ENCODE measurements at regions not wholly inside any gene's neighbourhood (a gene's known extent, or its start where the extent isn't known, plus 50 kb on each side); places are given as distances from the start of the nearest gene placed in this dataset.
"Not testable (repeated sequence)": the region's sequence is repeated elsewhere in the genome, so short reads cannot be mapped to it uniquely, and the experiment has no call there.

DNA sequence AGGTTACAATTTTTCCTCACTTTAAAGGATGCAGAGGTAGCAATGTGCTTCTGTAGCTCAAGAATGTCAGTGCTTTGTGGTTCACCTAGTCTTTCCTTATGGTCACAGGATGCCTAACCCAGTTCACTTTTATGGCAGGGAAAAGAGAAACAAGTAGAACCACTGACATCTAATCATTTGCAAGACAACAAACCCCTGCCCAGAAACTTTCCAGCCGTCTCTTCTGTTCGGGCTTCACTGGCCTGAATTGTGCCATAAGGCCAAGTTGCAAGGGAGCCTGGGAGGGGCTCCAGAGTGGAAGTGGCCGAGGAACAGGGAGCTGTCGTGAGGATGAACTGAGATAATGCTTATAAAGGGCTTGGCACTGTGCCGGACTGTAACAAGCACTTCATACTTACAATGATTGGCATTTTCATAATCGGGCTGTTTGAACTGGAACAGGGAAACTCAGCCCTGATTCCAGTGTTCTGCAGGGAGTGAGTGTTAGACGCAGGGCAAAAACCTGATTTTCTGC, 212.6 kb downstream of the BCAS1 start:
- DNase-seq (ENCODE audit: extremely low read depth in 1 of 2, low read depth in 1 of 2) = no peak

DNA sequence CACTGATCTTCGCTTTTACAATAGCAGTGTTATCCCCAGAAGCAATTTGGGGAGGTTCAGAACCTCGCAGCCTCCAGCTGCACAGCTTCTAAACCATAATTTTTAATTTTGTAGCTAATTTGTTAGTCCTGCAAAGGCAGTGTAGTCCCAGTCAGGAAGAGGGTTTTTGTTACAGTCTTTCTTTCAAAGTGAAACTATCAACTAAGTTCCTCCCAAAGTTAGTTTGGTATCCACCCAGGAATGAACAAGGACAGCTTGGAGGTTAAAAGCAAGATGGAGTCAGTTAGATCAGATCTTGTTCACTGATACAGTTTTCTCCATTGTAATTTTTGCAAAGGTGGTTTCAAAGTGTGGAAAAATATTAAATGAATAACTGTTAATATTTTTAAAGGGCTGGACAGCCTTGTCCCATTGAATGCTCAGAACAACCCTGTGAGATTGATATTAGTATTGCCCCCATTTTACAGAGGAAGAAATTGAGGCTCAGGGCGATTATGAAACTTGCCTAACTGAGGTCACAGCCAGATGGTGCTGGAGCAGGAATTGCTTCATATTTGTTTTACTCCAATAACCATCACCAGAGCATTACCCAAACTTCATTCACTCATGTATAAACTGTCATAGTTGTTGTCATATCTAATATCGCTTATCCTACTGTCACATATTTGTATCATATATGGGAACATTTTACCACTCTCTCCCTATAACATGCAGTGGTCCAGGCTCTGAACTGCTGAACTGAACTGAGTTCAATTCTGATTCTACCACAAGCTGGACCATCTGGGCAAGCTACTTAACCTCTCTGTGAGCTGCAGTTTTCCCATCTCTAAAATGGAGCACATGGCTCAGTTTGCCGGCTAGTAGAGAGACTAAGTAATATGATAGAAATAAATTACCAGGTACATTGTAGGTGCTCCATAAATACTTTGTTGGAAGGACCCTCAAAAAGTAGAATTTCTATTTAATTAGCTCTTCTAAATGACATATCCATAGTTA, 213.8 kb downstream of the BCAS1 start:
- DNase-seq (ENCODE audit: extremely low read depth in 1 of 2, low read depth in 1 of 2) = no peak

DNA sequence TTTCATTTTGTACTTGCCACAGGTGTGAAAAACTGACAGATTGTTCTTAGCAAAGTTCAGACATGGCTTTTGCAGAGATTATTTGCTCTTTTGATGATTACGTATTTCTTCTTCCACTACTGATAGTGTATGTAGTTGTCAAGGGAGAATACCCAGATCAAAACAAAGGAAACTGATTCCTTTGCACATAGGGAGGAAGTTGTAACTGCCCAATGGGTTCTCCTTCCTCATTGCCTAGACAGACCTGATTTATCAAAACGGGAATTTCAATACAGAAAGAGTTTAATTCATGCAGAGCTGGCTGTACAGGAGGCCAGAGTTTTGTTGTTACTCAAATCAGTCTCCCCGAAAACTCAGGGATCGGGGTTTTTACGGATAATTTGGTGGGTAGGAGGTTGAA, 214.7 kb downstream of the BCAS1 start:
- no peak for DNase-seq (ENCODE audit: extremely low read depth in 1 of 2, low read depth in 1 of 2)

DNA sequence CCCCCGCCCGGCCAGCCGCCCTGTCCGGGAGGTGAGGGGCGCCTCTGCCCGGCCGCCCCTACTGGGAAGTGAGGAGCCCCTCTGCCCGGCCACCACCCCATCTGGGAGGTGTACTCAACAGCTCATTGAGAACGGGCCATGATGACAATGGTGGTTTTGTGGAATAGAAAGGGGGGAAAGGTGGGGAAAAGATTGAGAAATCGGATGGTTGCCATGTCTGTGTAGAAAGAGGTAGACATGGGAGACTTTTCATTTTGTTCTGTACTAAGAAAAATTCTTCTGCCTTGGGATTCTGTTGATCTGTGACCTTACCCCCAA, 215.8 kb downstream of the BCAS1 start:
- not testable (repeated sequence) for DNase-seq (ENCODE audit: extremely low read depth in 1 of 2, low read depth in 1 of 2)

DNA sequence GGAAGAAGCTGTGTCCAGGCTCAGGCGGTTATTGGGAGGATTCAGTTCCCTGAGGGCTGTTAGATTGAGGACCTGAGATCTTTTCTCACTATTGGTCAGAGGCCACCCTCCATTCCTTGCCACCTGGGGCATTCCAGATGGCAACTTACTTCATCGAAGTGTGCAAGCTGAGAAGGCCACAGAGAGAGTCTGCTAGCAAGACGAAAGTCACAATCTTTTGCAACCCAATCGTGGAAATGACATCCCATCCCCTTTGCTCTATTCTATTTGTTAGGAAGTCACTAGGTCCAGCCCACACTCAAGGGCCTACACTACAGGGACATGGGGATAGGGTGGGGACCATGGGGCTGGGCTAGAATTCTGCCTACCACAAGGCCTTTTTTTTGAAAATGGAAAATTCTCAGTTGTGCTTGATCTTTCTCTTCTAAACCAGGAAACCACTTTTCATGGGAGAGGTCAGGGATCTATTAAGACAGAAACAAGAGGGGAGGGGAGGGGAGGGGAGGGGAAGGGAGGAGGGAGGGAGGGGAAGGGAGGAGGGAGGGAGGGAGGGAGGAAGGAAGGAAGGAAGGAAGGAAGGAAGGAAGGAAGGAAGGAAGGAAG, 217.2 kb downstream of the BCAS1 start:
- DNase-seq (ENCODE audit: extremely low read depth in 1 of 2, low read depth in 1 of 2) = no peak

DNA sequence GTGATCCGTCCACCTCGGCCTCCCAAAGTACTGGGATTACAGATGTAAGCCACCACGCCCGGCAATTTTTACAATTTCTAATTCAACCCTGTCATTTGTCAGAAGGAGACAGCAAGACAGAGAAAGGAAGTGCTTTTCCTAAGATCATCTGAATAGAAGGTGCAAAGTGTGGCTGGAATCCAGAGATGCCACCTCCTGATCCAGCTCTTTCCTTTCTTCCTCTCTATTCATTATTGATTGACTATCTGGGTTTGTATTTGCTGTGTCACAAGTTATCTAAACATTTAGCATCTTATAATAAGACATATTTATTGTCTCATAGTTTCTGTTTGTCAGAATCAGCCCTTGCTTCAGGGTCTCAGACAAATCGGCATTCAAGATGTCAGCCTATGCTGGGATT, 217.7 kb downstream of the BCAS1 start:
- no peak for DNase-seq (ENCODE audit: extremely low read depth in 1 of 2, low read depth in 1 of 2)

DNA sequence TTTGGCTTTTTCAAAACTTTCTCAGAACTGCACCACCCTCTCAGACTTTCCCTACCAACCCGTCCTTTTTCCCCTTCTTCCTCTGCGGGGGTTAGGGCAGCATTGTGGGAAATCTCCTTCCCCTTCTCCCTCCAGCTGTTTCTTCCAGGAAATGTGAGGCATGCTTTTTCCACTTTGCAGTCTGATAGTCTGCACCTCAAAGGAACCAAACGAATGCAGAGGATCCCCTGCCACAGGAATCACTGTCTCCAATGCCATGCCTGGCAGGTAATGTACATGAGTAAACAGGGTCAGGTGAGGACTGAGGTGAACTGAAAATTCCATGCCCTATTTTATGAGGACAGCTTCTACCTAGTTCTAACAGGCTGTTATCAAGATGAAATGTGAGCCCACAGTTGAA, 218.4 kb downstream of the BCAS1 start:
- DNase-seq (ENCODE audit: extremely low read depth in 1 of 2, low read depth in 1 of 2) = no peak

DNA sequence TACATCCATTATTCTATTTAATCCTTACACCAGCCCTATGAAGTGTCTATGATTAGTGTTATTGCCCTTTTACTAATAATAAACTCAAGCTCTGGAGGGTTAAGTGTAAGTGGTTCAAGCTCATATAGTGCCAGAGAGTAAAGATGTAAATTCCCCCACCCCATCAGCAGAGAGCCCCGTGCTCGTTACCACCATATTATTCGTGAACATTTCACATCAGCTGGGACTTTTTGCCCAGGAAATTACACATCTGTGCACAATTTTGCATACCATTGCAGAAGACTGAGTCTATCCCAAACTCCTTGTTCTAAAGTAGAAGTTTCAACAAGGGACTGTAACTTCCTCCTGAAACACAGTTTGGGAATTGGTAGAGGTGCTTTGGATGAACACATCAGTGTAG, 220.1 kb downstream of the BCAS1 start:
- no peak for DNase-seq (ENCODE audit: extremely low read depth in 1 of 2, low read depth in 1 of 2)

DNA sequence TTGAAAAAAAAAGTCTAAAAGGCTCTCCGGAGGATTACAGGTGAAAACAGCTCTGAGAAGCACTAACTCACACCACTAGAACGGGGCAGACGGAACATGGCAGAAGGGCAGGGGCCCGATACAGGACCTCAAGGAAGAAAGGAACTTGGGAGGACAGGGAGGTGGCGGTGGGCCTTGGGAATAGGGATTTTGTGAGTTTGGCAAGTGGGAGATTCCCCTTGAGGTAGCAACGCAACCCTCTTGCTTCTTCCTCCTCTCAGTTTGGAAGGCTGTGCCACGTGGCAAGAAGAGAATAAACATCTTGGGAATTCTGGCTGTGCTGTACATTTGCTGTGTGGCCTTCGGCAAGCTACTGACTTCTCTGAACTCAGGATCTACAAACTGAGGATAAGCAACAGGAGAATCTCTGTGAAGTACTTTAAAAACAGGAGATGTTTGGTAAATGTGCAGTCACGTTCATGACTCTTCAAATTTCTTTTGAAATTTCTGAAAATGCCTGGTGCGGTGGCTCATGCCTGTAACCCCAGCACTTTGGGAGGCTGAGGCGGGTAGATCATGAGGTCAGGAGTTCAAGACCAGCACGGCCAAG, 220.8 kb downstream of the BCAS1 start:
- DNase-seq (ENCODE audit: extremely low read depth in 1 of 2, low read depth in 1 of 2) = no peak

DNA sequence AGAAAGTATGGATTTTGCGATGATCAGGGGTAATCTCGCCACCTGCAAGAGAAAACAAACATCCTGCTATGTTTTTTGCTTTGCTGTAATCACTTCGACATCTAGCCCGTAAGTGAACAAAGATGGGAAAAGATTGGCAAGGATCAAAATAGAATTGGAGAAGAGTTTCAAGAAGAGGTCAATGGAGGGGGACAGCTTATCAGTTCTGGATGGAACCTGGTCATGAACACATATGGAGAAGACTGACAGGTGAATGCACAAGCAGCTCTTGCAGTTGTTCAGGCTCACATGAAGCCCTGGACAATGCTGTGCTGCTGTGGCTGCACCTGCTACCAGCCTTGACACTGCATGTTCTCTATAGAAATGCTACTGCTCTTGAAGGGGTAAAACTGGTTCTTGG, 222.1 kb downstream of the BCAS1 start:
- DNase-seq (ENCODE audit: extremely low read depth in 1 of 2, low read depth in 1 of 2) = no peak

DNA sequence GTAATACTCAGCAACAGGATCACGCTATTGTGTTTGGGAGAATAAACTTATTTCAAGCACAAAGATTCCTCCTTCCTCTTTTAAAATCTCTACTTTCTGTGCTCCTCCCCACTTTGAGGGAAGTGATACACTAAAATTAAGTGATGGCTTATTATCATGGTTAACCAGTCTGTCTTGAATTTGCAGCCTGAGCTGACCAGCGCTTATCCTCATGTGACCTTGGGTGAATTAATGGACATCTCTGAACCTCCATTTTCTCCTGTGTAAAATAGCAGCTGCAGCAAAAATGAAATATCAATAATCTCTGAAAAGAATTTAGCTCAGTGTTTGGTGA, 222.6 kb downstream of the BCAS1 start:
- no peak for DNase-seq (ENCODE audit: extremely low read depth in 1 of 2, low read depth in 1 of 2)

DNA sequence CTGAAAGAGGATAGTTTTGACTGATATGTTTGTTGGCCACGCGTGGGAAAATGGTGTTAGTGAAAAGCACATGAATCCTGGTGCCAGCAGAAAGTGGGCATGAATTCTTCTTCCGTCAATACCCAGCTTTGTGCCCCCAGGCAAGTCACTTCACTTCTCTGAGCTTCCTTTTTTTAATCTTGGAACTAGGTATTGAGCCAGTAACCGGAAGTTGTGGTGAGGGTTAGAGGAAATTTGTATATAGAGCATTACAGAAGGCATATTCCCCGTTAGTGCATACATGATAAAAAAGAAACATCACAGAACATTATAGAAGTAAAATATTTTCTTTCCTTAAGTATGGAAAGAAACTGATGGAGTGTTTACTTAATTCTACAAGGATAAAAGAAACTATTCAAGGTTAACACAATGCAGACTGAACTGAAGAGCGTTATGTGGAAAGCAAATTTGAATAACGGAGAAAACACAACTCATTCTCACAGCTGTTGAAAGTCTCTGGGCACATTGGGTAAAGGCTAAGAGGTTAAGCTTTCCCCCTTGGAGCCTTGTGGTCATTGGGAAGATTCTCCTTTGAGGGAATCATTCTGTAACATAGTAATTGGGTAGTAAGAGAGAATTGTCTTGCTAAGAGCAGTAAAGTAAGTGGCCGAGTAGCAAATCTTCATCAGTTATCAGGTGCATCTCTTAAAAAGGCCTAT, 223.1 kb downstream of the BCAS1 start:
- DNase-seq (ENCODE audit: extremely low read depth in 1 of 2, low read depth in 1 of 2) = no peak

DNA sequence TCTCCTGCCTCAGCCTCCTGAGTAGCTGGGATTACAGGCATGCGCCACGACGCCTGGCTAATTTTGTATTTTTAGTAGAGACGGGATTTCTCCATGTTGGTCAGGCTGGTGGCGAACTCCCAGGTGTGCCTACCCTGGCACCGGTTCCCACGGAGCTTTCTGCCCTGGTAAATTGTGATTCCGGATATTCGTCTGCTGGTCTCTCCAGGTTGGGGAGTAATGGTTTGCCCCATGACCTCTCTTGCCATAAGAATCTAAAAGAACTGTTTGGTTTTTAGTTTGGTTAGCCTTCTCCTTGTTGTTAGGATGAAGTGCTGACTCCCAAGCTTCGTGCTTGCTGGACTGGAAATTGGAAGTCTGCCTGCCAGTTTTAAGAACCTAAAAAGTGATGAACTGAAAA, 223.8 kb downstream of the BCAS1 start:
- DNase-seq (ENCODE audit: extremely low read depth in 1 of 2, low read depth in 1 of 2) = no peak

DNA sequence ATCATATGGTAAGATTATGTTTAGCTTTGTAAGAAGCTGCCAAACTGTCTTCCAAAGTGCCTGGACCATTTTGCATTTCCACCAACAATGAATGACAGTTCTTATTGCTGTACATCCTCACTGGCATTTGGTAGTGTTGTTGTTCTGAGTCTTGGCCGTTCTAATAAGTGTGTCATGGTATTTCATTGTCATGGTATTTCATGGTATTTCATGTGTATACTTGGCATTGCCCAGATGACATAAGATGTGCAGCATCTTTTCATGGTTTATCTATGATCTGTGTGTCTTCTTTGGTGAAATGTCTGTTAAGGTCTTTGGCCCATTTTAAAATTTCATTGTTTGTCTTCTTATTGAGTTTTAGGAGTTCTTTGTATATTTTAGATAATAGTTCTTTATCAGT, 224.4 kb downstream of the BCAS1 start:
- no peak for DNase-seq (ENCODE audit: extremely low read depth in 1 of 2, low read depth in 1 of 2)

DNA sequence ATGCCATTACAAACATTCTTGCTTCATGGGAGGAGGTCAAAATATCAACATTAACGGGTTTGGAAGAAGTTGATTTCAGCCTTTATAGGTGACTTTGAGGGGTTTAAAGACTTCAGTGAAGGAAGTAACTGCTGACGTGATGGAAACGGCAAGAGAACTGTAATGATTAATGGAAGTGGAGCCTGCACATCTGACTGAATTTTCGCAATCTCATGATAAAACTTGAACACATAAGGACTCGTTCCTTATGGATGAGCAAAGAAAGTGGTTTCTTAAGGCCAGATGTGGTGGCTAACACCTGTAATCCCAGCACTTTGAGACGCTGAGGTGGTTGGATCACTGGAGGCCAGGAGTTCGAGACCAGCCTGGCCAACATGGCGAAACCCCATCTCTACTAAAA, 226.1 kb downstream of the BCAS1 start:
- DNase-seq (ENCODE audit: extremely low read depth in 1 of 2, low read depth in 1 of 2) = no peak

DNA sequence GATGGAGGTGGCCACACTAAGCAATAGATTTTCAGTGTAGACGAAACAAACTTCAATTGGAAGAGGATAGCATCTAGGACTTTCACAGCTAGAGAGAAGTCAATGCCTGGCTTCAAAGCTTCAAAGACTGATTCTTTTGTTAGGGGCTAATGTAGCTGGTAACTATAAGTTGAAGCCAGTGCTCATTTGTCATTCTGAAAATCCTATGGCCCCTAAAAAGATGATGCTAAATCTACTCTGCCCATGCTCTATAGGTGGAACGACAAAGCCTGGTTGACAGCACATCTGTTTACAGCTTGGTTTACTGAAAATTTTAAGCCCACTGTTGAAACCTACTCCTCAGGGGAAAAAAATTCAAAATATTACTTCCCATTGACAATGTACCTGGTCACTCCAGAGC, 226.7 kb downstream of the BCAS1 start:
- DNase-seq (ENCODE audit: extremely low read depth in 1 of 2, low read depth in 1 of 2) = no peak

DNA sequence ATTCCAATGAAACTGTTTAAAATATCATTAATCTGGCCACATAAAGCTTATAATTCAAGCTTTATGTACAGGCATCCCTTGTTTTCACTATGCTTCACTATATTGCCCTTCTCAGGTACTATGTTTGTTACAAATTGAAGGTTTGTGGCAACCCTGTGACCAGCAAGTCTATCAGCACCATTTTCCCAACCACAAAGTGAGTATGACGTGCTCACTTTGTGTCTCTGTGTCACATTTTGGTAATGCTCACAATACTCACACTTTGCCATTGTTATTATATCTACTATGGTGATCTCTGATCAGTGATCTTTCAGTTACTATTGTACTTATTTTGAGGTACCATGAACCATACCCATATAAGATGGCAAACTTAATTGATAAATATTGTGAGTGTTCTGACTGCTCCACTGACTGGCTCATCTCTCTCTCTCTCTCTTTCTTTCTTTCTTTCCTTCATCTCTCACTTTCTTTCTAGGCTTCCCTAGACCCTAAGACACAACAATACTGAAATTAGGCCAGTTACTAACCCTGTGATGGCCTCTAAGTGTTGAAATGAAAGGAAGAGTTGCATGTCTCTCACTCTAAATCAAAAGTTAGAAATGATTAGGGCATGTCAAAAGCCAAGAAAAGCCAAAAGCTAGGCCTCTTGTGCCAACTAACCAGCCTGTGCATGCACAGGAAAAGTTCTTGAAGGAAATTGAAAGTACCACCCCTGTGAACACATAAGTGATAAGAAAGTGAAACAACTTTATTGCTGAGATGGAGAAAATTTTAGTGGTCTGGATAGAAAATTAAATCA, 227.9 kb downstream of the BCAS1 start:
- DNase-seq (ENCODE audit: extremely low read depth in 1 of 2, low read depth in 1 of 2) = peak in 1 of 2 donors; percentile 9

DNA sequence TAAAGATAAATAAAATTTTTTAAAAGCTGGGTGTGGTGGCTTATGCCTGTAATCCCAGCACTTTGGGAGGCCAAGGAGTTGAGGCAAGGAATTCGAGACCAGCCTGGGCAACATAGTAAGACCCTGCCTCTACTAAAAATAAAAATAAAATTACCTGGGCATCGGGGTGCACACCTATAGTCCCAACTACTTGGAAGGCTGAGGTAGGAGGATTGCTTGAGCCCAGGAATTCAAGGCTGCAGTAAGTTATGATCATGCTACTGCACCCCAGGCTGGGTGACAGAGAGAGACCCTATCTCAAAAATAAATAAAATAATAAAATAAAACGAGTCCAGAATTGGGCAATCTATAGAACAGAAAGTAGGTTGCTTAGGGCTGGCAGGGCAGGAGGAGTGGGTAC, 228.7 kb downstream of the BCAS1 start:
- DNase-seq (ENCODE audit: extremely low read depth in 1 of 2, low read depth in 1 of 2) = no peak

DNA sequence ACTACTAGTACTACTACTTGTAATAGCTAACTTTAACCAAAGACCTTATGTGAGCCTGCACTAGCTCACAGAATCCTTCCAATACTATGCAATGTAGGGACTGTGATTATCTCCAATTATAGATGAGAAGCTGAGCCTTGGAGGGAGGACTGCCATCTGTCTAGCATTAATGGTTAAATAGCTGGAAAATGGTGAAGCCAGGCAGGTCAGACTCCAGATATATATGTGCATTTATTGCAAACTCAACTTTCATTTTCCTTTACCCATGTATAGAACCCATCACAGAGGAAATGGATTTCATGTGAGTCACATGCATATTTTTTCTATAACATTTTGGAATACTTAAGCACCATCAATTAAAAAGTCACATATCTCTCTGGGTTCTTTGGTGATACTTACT, 229.9 kb downstream of the BCAS1 start:
- DNase-seq (ENCODE audit: extremely low read depth in 1 of 2, low read depth in 1 of 2) = no peak

DNA sequence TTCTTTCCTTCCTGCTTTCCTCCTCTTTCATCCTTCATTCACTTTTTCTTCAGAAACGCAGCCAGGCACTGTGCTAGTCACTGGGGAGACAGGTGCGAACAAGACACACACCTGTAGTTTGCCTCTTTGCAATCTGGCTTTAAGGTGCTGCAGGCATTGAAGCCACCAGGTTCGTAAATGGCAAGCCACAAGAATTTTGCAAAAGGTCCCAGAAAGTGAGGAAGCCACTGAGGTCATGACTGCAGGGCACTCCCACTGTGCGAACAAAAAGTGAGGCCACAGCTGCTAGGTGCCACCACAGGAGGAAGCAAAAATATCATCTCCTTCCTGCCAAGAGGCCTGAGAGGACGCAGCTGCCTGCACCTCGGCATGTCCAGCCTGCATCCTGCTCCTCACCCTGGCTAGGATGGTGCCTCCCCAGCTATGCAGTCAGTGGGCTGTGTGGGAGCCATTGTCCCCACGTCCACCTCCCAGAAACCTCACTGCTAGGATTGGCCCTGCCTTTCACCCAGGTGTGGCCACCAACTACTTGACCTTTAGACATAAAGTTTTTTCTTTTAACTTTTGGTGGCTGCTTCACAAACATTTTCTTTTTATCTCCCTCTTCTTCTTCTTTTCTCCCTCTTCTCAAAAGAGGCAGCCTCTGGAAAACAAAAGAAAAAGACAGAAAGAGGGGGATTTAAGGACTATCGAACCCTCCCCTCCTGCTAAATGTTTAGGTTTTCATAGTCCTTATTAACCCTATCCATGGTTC, 230.8 kb downstream of the BCAS1 start:
- DNase-seq (ENCODE audit: extremely low read depth in 1 of 2, low read depth in 1 of 2) = peak; percentile 27 to 37
